ENCODE measurements at regions not wholly inside any gene's neighbourhood (a gene's known extent, or its start where the extent isn't known, plus 50 kb on each side); places are given as distances from the start of the nearest gene placed in this dataset.

DNA sequence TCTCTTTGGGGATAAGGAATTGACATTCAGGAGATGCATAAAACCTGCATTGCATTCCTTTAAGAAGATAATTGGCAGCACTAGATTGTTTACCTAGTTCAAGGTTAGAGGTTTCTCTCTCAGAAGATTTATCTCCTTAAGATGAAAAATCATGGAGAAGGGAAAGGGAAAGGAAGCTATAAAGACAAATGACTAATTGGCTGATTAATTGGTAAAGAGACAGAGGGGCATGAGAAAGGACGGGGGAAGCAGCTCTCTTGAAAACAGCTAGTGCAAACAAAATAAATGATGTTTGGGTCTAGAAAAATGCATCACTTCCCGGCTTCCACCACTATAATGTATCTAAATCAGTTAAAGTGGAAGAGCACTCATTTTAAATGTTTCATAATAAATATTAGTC, 941.2 kb downstream of the XPNPEP1 start:
- TF ChIP-seq, protein P1, sequence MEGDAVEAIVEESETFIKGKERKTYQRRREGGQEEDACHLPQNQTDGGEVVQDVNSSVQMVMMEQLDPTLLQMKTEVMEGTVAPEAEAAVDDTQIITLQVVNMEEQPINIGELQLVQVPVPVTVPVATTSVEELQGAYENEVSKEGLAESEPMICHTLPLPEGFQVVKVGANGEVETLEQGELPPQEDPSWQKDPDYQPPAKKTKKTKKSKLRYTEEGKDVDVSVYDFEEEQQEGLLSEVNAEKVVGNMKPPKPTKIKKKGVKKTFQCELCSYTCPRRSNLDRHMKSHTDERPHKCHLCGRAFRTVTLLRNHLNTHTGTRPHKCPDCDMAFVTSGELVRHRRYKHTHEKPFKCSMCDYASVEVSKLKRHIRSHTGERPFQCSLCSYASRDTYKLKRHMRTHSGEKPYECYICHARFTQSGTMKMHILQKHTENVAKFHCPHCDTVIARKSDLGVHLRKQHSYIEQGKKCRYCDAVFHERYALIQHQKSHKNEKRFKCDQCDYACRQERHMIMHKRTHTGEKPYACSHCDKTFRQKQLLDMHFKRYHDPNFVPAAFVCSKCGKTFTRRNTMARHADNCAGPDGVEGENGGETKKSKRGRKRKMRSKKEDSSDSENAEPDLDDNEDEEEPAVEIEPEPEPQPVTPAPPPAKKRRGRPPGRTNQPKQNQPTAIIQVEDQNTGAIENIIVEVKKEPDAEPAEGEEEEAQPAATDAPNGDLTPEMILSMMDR (IDR thresholded peaks at IDR 0.05) = no peak

DNA sequence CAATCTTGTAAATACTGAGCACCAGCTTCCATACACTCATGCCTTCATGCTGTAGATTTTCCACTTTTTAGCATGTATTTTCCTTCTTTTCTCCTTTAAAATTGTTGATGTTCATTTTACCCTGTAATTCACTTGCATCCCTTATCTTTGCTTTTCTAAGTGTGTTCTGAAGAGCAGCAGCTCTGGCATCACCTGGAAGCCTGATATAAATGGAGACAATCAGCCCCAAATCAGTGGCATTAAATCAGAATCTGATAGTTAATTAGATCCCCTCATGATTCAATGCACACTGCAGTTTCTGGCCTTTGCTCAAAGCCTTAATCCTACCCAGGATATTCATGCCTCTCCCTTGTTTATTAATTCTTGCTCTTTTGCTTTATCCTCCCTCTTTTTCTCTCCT, 942.4 kb downstream of the XPNPEP1 start:
- TF ChIP-seq, protein P1 (IDR thresholded peaks at IDR 0.05) = no peak

DNA sequence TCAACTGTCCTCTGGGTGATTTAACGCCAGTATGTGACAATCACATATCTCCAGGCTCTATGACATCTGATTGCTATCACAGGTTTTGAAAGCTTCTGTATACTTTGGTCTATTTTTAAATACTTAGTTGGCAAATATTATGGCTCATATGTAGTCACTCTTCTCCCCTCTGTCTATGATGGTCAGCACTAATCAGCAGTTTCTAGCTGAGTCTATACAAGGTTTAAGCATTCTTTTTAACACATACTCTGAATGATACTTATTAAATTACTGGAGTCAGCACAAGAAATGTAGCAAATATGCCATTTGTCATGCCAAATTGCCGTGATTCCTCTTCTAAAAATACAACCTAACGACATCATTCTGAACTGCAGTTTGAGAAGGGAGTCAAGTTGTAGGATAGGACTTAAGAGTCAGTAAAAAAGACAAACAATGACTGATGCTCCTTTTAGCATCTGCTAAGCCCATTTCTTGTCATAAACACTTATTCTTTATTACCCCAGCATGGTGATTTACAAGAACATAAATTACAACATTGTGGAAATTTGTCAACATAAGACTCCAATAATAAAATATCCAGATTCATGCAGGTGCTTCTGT, 947.8 kb downstream of the XPNPEP1 start:
- TF ChIP-seq, protein P1 (IDR thresholded peaks at IDR 0.05) = no peak

DNA sequence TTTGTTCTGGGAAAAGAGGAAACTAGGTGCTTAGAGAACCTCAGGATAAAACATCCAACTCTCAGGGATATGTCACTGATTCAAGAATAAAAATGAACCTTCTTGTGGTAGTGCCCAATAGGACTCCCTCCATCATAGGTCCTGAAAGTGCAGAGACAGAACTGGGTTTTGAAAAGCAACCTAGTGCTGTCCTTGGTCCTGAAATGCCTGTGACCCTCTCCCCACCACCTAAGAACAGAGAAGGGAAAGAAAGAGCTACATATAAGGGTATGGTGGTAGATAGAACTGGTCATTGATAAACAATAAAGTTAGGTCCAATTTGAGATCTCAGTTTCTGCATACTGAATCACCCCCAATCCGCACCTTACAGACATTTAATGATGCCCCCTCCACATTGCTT, 953.3 kb downstream of the XPNPEP1 start:
- TF ChIP-seq, protein P1 (IDR thresholded peaks at IDR 0.05) = no peak

DNA sequence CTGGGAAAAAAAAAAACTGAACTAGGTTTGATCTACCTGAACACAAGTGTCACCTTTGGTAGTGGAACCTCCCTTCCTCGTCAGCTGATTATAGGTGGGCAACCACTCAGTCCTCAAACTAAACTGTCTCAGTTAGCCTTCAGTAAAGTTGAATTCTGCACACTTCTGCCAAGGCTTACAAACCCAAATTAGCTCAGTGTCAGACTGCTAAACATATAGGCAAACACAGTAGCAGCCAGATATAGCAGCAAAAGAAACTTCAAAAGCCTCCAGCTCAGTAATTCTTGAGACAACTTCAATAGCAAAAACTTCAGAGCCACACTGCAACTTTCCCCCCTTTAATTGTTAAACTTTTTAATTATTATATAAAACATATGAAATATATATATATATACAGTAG, 956.9 kb downstream of the XPNPEP1 start:
- TF ChIP-seq, protein P1 (IDR thresholded peaks at IDR 0.05) = no peak

DNA sequence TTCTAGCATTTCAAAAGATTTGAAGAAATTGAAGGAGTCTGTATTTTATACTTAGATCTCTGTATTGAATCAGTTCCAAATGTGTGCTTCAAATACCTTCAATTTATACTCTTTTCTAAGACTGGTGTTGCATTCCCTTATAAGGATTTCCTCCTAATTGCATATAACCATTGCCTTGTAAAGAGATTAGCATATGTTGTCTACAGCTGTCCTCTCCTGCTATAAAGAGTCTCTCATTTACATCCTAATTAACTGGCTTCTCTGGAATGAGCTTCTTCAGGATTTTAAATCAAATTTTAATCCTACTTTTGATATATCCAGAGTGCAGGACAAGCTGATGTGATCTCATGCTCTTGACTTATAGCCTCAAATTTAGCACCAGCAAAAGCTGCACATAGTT, 957.3 kb downstream of the XPNPEP1 start:
- TF ChIP-seq, protein P1 (IDR thresholded peaks at IDR 0.05) = no peak

DNA sequence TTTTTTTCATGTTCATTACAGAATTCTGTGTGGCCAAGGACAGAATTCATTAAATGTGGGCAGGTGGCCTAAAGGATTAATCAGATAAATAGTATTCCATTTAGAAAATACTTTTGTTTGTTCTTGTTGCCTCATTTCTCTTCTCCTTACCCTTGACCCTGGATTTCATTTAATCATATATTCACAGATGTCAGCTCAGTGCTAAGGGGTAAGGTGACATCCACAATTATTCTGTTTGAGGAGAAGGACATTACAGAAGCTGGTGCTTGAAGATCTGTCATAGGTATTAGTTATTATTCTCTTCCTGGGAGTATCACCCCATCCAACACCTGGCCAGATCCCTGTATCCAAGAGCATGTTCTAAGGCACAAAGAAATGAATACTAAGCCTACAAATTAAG, 961.1 kb downstream of the XPNPEP1 start:
- TF ChIP-seq, protein P1 (IDR thresholded peaks at IDR 0.05) = no peak

DNA sequence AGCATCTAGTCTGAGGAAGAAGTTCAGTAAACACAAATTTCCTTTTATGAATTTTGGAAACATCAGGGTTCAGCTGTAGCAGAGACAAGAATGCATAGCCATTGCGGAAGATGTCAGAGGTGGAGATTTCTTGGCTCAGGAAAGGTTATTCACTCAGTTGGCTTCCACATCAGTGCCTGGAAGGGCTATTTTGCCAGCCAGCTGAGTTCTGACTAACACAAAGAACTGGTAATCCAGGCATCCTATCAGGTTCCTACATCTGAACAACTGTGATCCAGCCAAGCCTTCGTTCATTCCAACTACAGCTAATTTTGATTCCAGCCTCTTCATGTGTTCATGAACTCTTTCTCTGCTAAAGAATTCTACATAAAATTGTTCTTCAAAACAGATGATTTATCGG, 965.6 kb downstream of the XPNPEP1 start:
- TF ChIP-seq, protein P1 (IDR thresholded peaks at IDR 0.05) = no peak
